Testis (tissue), 2 donors: ENCODE measurements at regions not wholly inside any gene's neighbourhood (a gene's known extent, or its start where the extent isn't known, plus 50 kb on each side); places are given as distances from the start of the nearest gene placed in this dataset.

Source experiments
- DNase-seq: peaks from one replicate; pipeline ENCODE4 v3.0.0-alpha.2; 2019
- H3K27ac ChIP-seq, 2 donors: fragments of 200-600 bp; sonication (generic); one replicate each; pipeline ENCODE4 v1.5.1; 2019
- H3K27me3 ChIP-seq: fragments of 200-600 bp; sonication (generic); one replicate; pipeline ENCODE4 v1.5.1; 2019
- H3K36me3 ChIP-seq: fragments of 200-600 bp; sonication (generic); one replicate; pipeline ENCODE4 v1.5.1; 2017; ENCODE audit warnings: low read depth; ENCODE audit errors: missing control alignments
- H3K4me1 ChIP-seq: fragments of 200-600 bp; sonication (generic); one replicate; pipeline ENCODE4 v1.5.1; 2019
- H3K4me3 ChIP-seq, 2 donors: fragments of 200-600 bp; sonication (generic); one replicate each; pipeline ENCODE4 v1.5.1; 2017 to 2019
- H3K9me3 ChIP-seq: fragments of 200-600 bp; sonication (generic); one replicate; pipeline ENCODE4 v1.5.1; 2017
- POLR2A ChIP-seq: fragments of 450-650 bp; IDR thresholded peaks from one replicate; pipeline ENCODE4 v1.6.1; 2017; ENCODE audit warnings: antibody characterized with exemption, mild to moderate bottlenecking, moderate library complexity
- WGBS, 2 donors: methylation state at CpG; one replicate each; pipeline ENCODE4 v1.1.5; 2018; 5-methylcytosine and 5-hydroxymethylcytosine counted together
- intact Hi-C: fragments of 100-400 bp; cut with DNase I; formaldehyde crosslinking; loops from one replicate; pipeline ENCODE4 v1.15.1; 2023; ENCODE audit warnings: low total_unique reads
- TF ChIP-seq, protein P1 (sequence below), 3 experiments: fragments of 450-650 bp in 2 of 3; fragments of 200-600 bp in 1 of 3; sonication (generic) in 1 of 3; IDR thresholded peaks; one replicate each; pipeline ENCODE4 v1.5.1; 2016 to 2019; ENCODE audit warnings: antibody characterized with exemption in 3 of 3, mild to moderate bottlenecking in 2 of 3, moderate library complexity in 1 of 3

DNA sequence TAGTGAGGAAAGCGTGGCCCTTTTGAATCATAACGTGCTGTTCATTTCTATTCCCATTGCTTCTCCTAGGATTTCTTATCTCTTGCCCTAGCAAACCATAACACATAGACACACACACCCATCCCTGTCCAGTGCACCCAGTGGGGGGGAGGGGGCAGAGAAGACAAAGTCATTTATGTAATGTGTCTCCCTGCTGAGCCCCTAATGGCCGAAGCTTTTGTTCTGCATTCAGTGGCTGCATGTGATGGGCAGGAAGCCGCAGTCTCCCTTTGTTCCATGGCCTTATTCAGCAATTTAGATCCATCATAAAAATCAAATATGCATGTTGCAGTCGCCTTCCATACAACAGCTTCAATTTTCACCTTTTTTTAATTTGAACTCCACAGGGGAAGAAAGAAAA, 325.4 kb downstream of the ZFHX3 start:
- WGBS, 2 donors: 71 to 85% methylated on average over 5 of the region's 5 CpGs
- no peak overlapping the region for H3K27ac ChIP-seq

DNA sequence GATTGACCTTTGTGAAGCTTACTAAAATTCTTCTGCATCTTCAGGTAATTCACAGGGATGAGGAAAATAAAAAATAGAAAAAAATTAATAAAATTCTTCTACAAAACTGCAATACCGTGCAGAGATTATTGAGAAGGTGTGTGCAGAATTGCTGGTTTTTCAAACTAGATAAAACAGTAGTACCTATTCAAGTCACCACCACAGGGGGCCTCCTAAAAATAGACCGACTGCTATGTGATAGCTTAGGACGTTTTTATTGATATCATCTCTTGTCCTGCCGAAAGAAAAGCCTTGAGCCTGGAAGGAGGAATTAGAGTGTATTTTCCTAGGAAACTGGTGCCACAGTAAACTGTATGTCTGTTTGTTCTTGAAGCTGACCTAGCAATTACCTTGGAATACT, 325.9 kb downstream of the ZFHX3 start:
- Histone ChIP-seq H3K36me3 (no peaks in the 10 kb centered on the region), H3K4me3 (no peak overlapping the region), H3K4me1 (no peaks in the 10 kb centered on the region), H3K27me3 (no peaks in the 10 kb centered on the region), H3K9me3 (no peaks in the 10 kb centered on the region), H3K27ac (no peak overlapping the region)
- intact Hi-C loops: no loop called here
- no peak for DNase-seq
- WGBS, 2 donors: 64 to 67% methylated on average over 4 of the region's 4 CpGs
- TF ChIP-seq, protein P1, sequence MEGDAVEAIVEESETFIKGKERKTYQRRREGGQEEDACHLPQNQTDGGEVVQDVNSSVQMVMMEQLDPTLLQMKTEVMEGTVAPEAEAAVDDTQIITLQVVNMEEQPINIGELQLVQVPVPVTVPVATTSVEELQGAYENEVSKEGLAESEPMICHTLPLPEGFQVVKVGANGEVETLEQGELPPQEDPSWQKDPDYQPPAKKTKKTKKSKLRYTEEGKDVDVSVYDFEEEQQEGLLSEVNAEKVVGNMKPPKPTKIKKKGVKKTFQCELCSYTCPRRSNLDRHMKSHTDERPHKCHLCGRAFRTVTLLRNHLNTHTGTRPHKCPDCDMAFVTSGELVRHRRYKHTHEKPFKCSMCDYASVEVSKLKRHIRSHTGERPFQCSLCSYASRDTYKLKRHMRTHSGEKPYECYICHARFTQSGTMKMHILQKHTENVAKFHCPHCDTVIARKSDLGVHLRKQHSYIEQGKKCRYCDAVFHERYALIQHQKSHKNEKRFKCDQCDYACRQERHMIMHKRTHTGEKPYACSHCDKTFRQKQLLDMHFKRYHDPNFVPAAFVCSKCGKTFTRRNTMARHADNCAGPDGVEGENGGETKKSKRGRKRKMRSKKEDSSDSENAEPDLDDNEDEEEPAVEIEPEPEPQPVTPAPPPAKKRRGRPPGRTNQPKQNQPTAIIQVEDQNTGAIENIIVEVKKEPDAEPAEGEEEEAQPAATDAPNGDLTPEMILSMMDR (IDR thresholded peaks at IDR 0.05): no peak
- no peak for TF ChIP-seq POLR2A

More for the DNA sequence above, 325.4 kb downstream of the ZFHX3 start:
- Histone ChIP-seq H3K36me3 (no peaks in the 10 kb centered on the region), H3K4me3 (no peak overlapping the region), H3K4me1 (no peaks in the 10 kb centered on the region), H3K27me3 (no peaks in the 10 kb centered on the region), H3K9me3 (no peaks in the 10 kb centered on the region)
- no peak for DNase-seq
- intact Hi-C loops: no loop called here
- TF ChIP-seq POLR2A: no peak
- TF ChIP-seq, protein P1 (IDR thresholded peaks at IDR 0.05): no peak

DNA sequence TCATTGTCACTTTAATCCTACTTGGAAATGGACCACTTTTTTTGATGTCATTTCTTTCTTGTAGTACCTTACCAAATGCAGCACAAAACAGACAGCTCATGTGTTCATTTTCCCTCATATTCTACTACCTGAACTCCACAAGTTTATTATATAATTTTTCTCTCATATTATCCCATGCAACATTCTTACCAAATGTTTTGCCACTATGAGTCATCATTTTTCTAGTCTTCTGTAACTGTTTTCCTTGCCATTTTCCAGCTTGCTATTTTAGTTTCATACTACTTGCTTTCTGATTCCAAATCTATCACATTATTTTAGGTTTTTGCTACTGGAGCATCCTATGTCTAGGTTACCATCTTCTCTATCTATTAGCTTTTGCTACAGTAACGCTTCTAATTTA, 332.7 kb downstream of the ZFHX3 start:
- no peaks in the 10 kb centered on the region for H3K27me3 ChIP-seq
- H3K4me3 ChIP-seq: no peak overlapping the region
- H3K36me3 ChIP-seq: no peaks in the 10 kb centered on the region
- no peaks in the 10 kb centered on the region for H3K4me1 ChIP-seq
- WGBS, 2 donors: 96 to 98% methylated on average over 1 of the region's 1 CpG
- H3K9me3 ChIP-seq: no peaks in the 10 kb centered on the region
- intact Hi-C loops: no loop called here
- TF ChIP-seq, protein P1 (IDR thresholded peaks at IDR 0.05): no peak
- no peak for TF ChIP-seq POLR2A
- no peak for DNase-seq
- no peak overlapping the region for H3K27ac ChIP-seq

DNA sequence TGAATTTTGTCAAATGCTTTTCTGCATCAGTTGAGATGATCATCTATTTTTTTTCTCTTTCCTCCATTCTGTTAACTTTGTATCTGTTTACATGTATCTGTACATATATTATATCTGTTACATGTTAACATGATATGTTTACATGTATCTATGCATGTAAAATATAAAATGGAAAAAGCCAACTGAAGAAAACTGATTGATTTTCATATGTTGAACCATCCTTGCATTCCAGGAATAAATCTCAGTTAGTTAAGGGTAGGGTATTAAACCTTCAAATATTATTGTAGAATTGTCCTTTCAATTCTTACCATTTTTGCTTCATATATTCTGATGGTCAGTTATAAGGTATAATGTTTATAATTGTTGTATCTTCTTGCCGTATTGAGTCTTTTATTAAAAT, 336.1 kb downstream of the ZFHX3 start:
- intact Hi-C loops: no loop called here
- H3K27ac ChIP-seq: no peak overlapping the region
- no peak for DNase-seq
- no peaks in the 10 kb centered on the region for H3K36me3 ChIP-seq
- 94 to 100% methylated on average over 1 of the region's 1 CpG for WGBS, 2 donors
- H3K4me3 ChIP-seq: no peak overlapping the region
- H3K4me1 ChIP-seq: no peaks in the 10 kb centered on the region
- H3K9me3 ChIP-seq: no peaks in the 10 kb centered on the region
- TF ChIP-seq POLR2A: no peak
- TF ChIP-seq, protein P1 (IDR thresholded peaks at IDR 0.05): no peak
- H3K27me3 ChIP-seq: no peaks in the 10 kb centered on the region

DNA sequence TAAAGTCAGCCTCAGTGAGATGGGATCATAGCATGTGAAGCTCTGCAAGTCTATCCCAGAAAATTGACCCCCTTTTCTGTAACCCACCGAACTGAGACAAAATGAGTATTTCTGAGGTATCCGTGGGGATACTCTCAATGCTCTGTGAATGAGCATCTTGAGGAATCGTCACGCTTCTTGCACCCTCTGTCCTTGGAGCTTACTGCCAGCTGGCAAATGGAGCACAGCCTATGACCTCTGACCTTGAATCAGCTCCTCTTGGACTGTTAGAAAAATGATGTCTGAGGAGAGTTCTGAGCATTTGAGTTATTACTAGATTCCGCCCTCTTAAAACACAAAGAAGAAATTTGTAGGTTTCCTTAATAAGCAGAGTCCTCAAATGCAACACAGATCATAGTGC, 342.1 kb downstream of the ZFHX3 start:
- no peaks in the 10 kb centered on the region for H3K9me3 ChIP-seq
- H3K4me3 ChIP-seq: no peak overlapping the region
- no peak overlapping the region for H3K27ac ChIP-seq
- TF ChIP-seq, protein P1 (IDR thresholded peaks at IDR 0.05): no peak
- no peak for TF ChIP-seq POLR2A
- DNase-seq: no peak
- H3K36me3 ChIP-seq: no peaks in the 10 kb centered on the region
- no peaks in the 10 kb centered on the region for H3K27me3 ChIP-seq
- no peaks in the 10 kb centered on the region for H3K4me1 ChIP-seq
- intact Hi-C loops: no loop called here
- WGBS, 2 donors: 62 to 63% methylated on average over 5 of the region's 5 CpGs
